ENCODE measurements at regions not wholly inside any gene's neighbourhood (a gene's known extent, or its start where the extent isn't known, plus 50 kb on each side); places are given as distances from the start of the nearest gene placed in this dataset.
A peak's percentile ranks its signal among the peaks of the same experiment; 100 is the strongest.

GRCh38 chr17:72219137-72219823 is 98.5 kb downstream of the SOX9 start:
- Histone ChIP-seq H3K27ac (ENCODE audit: insufficient read depth, low read length) (no peak overlapping the region), H3K9ac (ENCODE audit: insufficient read depth, low read length) (no peak overlapping the region), H2AFZ (ENCODE audit: low read length) (no peak overlapping the region), H3K36me3 (ENCODE audit: control insufficient read depth, insufficient read depth, low read length) (no peaks in the 10 kb centered on the region), H3K9me3 (ENCODE audit: control insufficient read depth, insufficient read depth, low read depth, low read length) (no peaks in the 10 kb centered on the region), H3K79me2 (ENCODE audit: control insufficient read depth, insufficient read depth, low read length) (no peaks in the 10 kb centered on the region), H3K4me2 (ENCODE audit: extremely low read depth, insufficient read depth, low read length) (peak overlapping the region; percentile 15), H3K4me3 (replicated peaks in 1 of 4; ENCODE audit: control extremely low read depth in 1 of 4, insufficient read depth in 1 of 4, low read depth in 3 of 4, low read length in 4 of 4) (peak overlapping the region in 2 of 4 experiments; percentile 19 to 47), H4K20me1 (ENCODE audit: control insufficient read depth, extremely low read depth, insufficient read depth, low read length) (no peaks in the 10 kb centered on the region), H3K27me3 (ENCODE audit: control insufficient read depth, insufficient read depth, low read length) (peaks cover 26% of the 10 kb centered on the region), H3K4me1 (ENCODE audit: control insufficient read depth, extremely low read depth, insufficient read depth, low read length) (no peaks in the 10 kb centered on the region)
- no peak for TF ChIP-seq EZH2 (IDR thresholded peaks at IDR 0.05; ENCODE audit: low read length, missing control alignments)
- TF ChIP-seq CTCF (conservative IDR thresholded peaks at IDR 0.05 in 1 of 2, IDR thresholded peaks at IDR 0.05 in 1 of 2; ENCODE audit: low read depth in 1 of 2, low read length in 2 of 2), result no peak
- DNase-seq (ENCODE audit: low read depth in 2 of 2), result peak in 1 of 2 donors; percentile 11

- no peak for DNase-seq (ENCODE audit: low read depth in 2 of 2)
- Histone ChIP-seq H3K36me3 (ENCODE audit: control insufficient read depth, insufficient read depth, low read length) (no peaks in the 10 kb centered on the region), H2AFZ (ENCODE audit: low read length) (no peak overlapping the region), H3K27me3 (ENCODE audit: control insufficient read depth, insufficient read depth, low read length) (peaks cover 26% of the 10 kb centered on the region), H3K4me3 (replicated peaks in 1 of 4; ENCODE audit: control extremely low read depth in 1 of 4, insufficient read depth in 1 of 4, low read depth in 3 of 4, low read length in 4 of 4) (peak overlapping the region in 2 of 4 experiments; percentile 19 to 47), H3K9ac (ENCODE audit: insufficient read depth, low read length) (no peak overlapping the region), H3K4me2 (ENCODE audit: extremely low read depth, insufficient read depth, low read length) (peak overlapping the region; percentile 15), H3K79me2 (ENCODE audit: control insufficient read depth, insufficient read depth, low read length) (no peaks in the 10 kb centered on the region), H3K9me3 (ENCODE audit: control insufficient read depth, insufficient read depth, low read depth, low read length) (no peaks in the 10 kb centered on the region), H4K20me1 (ENCODE audit: control insufficient read depth, extremely low read depth, insufficient read depth, low read length) (no peaks in the 10 kb centered on the region), H3K27ac (ENCODE audit: insufficient read depth, low read length) (no peak overlapping the region), H3K4me1 (ENCODE audit: control insufficient read depth, extremely low read depth, insufficient read depth, low read length) (no peaks in the 10 kb centered on the region)
- TF ChIP-seq CTCF (conservative IDR thresholded peaks at IDR 0.05 in 1 of 2, IDR thresholded peaks at IDR 0.05 in 1 of 2; ENCODE audit: low read depth in 1 of 2, low read length in 2 of 2) (no peak), EZH2 (IDR thresholded peaks at IDR 0.05; ENCODE audit: low read length, missing control alignments) (no peak)
Measured at GRCh38 chr17:72219824-72220493, 99.1 kb downstream of the SOX9 start.

GRCh38 chr17:72222661-72223380 is 102.0 kb downstream of the SOX9 start:
- H3K27me3 ChIP-seq (ENCODE audit: control insufficient read depth, insufficient read depth, low read length), result peaks cover 26% of the 10 kb centered on the region
- H3K4me1 ChIP-seq (ENCODE audit: control insufficient read depth, extremely low read depth, insufficient read depth, low read length), result no peaks in the 10 kb centered on the region
- DNase-seq (ENCODE audit: low read depth in 2 of 2), result no peak
- no peaks in the 10 kb centered on the region for H3K9me3 ChIP-seq (ENCODE audit: control insufficient read depth, insufficient read depth, low read depth, low read length)
- no peak overlapping the region for H2AFZ ChIP-seq (ENCODE audit: low read length)
- H3K36me3 ChIP-seq (ENCODE audit: control insufficient read depth, insufficient read depth, low read length), result no peaks in the 10 kb centered on the region
- no peak overlapping the region for H3K27ac ChIP-seq (ENCODE audit: insufficient read depth, low read length)
- no peak overlapping the region for H3K9ac ChIP-seq (ENCODE audit: insufficient read depth, low read length)
- TF ChIP-seq EZH2 (IDR thresholded peaks at IDR 0.05; ENCODE audit: low read length, missing control alignments), result no peak
- TF ChIP-seq CTCF (conservative IDR thresholded peaks at IDR 0.05 in 1 of 2, IDR thresholded peaks at IDR 0.05 in 1 of 2; ENCODE audit: low read depth in 1 of 2, low read length in 2 of 2), result no peak
- no peaks in the 10 kb centered on the region for H3K79me2 ChIP-seq (ENCODE audit: control insufficient read depth, insufficient read depth, low read length)
- no peaks in the 10 kb centered on the region for H4K20me1 ChIP-seq (ENCODE audit: control insufficient read depth, extremely low read depth, insufficient read depth, low read length)
- H3K4me3 ChIP-seq (replicated peaks in 1 of 4; ENCODE audit: control extremely low read depth in 1 of 4, insufficient read depth in 1 of 4, low read depth in 3 of 4, low read length in 4 of 4), result no peak overlapping the region
- no peak overlapping the region for H3K4me2 ChIP-seq (ENCODE audit: extremely low read depth, insufficient read depth, low read length)

Data from fibroblast of lung (primary cell).